GM18858 (cell line): ENCODE measurements at regions not wholly inside any gene's neighbourhood (a gene's known extent, or its start where the extent isn't known, plus 50 kb on each side); places are given as distances from the start of the nearest gene placed in this dataset.
"Not testable (repeated sequence)": the region's sequence is repeated elsewhere in the genome, so short reads cannot be mapped to it uniquely, and the experiment has no call there.

Experiments
- ATAC-seq: cut with Tn5 transposase; IDR thresholded peaks from one replicate; pipeline ENCODE4 v1.9.1; 2021; ENCODE audit not compliant: unreplicated experiment

GRCh38 chr20:18876394-18876793 is 62.8 kb downstream of the SCP2D1 start:
- not testable (repeated sequence) for ATAC-seq

GRCh38 chr20:18879262-18879661 is 65.7 kb downstream of the SCP2D1 start:
- no peak for ATAC-seq

- ATAC-seq: no peak
These were observed 73.2 kb downstream of the SCP2D1 start for GRCh38 chr20:18886756-18887155.

GRCh38 chr20:18901980-18902737 is 88.6 kb downstream of the SCP2D1 start:
- ATAC-seq: no peak

GRCh38 chr20:18904192-18904591 is 90.6 kb downstream of the SCP2D1 start:
- ATAC-seq: no peak

GRCh38 chr20:18904624-18905023 is 91.0 kb downstream of the SCP2D1 start:
- ATAC-seq: no peak

- no peak for ATAC-seq
These were observed 92.5 kb downstream of the SCP2D1 start for GRCh38 chr20:18906046-18906445.

GRCh38 chr20:18907353-18907752 is 93.8 kb downstream of the SCP2D1 start:
- ATAC-seq: no peak

GRCh38 chr20:18908109-18908508 is 94.5 kb downstream of the SCP2D1 start:
- ATAC-seq: no peak

GRCh38 chr20:18909254-18909653 is 95.7 kb downstream of the SCP2D1 start:
- ATAC-seq: no peak

- no peak for ATAC-seq
These were observed 100.1 kb downstream of the SCP2D1 start for GRCh38 chr20:18913701-18914100.

- ATAC-seq: no peak
These were observed 101.2 kb downstream of the SCP2D1 start for GRCh38 chr20:18914796-18915195.

GRCh38 chr20:18916886-18917750 is 103.5 kb downstream of the SCP2D1 start:
- no peak for ATAC-seq

- ATAC-seq: no peak
These were observed 106.4 kb downstream of the SCP2D1 start for GRCh38 chr20:18919996-18920395.

GRCh38 chr20:18921291-18921690 is 107.7 kb downstream of the SCP2D1 start:
- no peak for ATAC-seq

GRCh38 chr20:18922251-18922650 is 108.7 kb downstream of the SCP2D1 start:
- no peak for ATAC-seq

GRCh38 chr20:18922898-18923297 is 109.3 kb downstream of the SCP2D1 start:
- no peak for ATAC-seq

- ATAC-seq: no peak
These were observed 113.4 kb downstream of the SCP2D1 start for GRCh38 chr20:18926965-18927364.

GRCh38 chr20:18928626-18929025 is 115.0 kb downstream of the SCP2D1 start:
- ATAC-seq: no peak

- no peak for ATAC-seq
These were observed 116.2 kb downstream of the SCP2D1 start for GRCh38 chr20:18929800-18930199.

GRCh38 chr20:18943542-18943941 is 130.0 kb downstream of the SCP2D1 start:
- no peak for ATAC-seq

- no peak for ATAC-seq
These were observed 143.3 kb downstream of the SCP2D1 start for GRCh38 chr20:18956890-18957289.
